GM21528 (cell line): ENCODE measurements at regions not wholly inside any gene's neighbourhood (a gene's known extent, or its start where the extent isn't known, plus 50 kb on each side); places are given as distances from the start of the nearest gene placed in this dataset.
"Not testable (repeated sequence)": the region's sequence is repeated elsewhere in the genome, so short reads cannot be mapped to it uniquely, and the experiment has no call there.

Experiments used
- ATAC-seq: cut with Tn5 transposase; IDR thresholded peaks from one replicate; pipeline ENCODE4 v1.9.1; 2021; ENCODE audit warnings: mild to moderate bottlenecking, moderate library complexity; ENCODE audit not compliant: unreplicated experiment, low FRiP score

- ATAC-seq: no peak
These were observed 99.4 kb upstream of the TRIB2 start for GRCh38 chr2:12617366-12617765.

- no peak for ATAC-seq
These were observed 98.9 kb upstream of the TRIB2 start for GRCh38 chr2:12617853-12618252.

DNA sequence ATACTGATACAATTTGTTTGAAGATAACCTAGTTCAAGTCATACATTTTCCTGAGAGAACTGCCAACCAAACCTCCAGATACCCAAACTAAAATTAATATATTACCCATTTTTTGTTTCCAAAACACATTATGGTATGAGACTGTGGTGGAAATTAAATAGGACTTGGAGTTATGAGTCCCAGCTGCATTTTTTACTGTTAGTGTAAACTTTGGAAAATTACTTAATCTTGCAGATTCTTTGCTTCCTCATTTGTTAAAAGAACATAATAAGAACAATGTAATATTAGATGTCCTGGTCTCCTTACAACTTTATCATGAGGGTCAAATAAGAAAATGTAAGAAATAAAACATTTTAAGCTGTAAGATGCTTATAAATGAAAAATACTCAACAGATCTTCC is 98.2 kb upstream of the TRIB2 start:
- ATAC-seq: no peak

GRCh38 chr2:12619975-12620374 is 96.8 kb upstream of the TRIB2 start:
- no peak for ATAC-seq

DNA sequence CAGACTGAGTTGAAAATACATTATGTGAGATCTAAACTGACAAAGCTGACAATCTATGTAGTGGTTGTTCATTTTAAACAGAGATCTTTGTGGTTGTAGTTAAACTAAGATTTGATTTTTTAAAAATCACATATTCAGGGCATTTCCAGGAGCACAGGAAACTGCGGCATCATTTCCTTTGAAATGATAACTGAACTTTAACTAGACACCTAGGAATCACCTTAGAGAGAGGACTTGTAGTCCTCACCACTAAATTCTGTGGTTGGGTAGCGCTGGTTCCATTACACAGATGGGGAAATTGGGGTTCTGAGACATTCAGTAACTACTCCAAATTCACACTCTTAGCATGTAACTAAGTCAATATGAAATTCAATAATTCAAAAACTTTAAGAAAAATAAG is 96.0 kb upstream of the TRIB2 start:
- no peak for ATAC-seq

- no peak for ATAC-seq
These were observed 93.7 kb upstream of the TRIB2 start for GRCh38 chr2:12623051-12623450.

GRCh38 chr2:12624384-12624783 is 92.4 kb upstream of the TRIB2 start:
- no peak for ATAC-seq

- ATAC-seq: no peak
These were observed 91.7 kb upstream of the TRIB2 start for GRCh38 chr2:12624905-12625598.

GRCh38 chr2:12628541-12628940 is 88.2 kb upstream of the TRIB2 start:
- not testable (repeated sequence) for ATAC-seq

- no peak for ATAC-seq
These were observed 79.7 kb upstream of the TRIB2 start for GRCh38 chr2:12636837-12637581.

DNA sequence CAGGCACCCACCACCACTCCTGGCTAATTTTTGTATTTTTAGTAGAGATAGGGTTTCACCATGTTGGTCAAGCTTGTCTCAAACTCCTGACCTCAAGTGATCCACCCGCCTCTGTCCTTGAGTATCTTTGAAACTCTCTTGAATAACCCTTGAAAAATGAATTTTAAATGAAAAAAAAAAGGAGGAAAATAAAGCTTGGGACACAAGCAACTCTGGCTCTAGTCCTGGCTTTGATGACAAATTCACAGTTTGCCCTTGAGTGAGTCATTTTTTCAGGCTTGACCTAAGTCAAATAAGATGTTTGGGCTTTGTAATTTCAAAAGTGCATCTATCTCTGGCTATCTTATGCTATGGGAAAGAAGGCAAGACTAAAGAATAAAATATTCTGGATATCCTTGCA is 79.0 kb upstream of the TRIB2 start:
- no peak for ATAC-seq

DNA sequence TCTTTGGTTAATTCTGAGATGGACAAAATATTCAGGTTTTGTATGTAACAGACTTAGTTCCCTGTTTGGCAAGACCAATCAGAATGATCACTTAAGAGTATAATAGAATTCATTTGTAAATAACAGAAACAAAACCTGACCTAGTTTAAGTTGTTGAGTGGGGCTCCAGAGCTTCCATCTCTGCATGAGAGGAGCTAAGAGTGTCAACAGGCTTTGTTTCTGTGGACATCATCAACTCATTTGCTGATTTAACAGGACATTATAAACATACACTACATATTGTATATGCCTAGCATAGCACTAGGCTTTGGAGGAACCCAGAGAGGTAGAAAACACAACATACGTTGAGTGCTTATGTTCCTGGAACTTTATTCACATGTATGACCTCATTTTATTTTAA is 75.3 kb upstream of the TRIB2 start:
- no peak for ATAC-seq

DNA sequence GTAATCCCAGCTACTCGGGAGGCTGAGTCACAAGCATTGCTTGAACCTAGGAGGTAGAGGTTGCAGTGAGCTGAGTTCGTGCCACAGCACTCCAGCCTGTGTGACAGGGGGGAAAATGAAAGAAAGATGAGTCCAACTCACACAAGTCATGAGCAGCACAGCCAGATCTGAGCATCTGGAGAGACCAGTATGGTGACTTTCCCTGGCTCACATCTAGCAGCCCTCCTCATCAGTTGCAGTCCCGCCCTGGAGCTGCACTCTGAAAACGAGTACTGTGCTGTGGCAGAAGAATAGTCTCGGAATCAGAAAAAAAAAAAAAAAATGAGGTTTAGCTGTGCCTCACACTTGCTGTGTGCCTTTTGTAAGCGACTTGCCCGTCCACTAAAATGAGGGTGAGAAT is 74.4 kb upstream of the TRIB2 start:
- no peak for ATAC-seq

DNA sequence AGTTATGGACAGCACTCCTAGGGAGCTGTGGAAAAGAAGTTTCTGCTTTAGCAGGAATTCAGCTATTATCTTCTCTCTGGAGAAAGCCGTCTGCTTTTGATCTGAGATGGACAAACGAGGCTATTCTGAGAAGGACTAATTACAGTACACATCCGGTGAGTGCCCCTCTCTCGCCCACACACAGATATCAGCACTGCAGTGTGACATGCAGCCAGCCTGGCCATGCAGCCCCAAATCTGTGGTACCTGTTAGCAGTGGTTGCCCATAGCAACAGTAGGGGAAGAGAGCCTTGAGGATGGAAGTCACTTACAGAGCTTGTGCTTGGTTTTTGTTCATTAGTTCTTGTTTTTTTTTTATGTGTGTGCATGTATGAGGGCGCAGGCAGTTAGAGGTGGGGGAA is 73.9 kb upstream of the TRIB2 start:
- ATAC-seq: no peak

- no peak for ATAC-seq
These were observed 66.9 kb upstream of the TRIB2 start for GRCh38 chr2:12649602-12650400.

GRCh38 chr2:12651641-12652040 is 65.1 kb upstream of the TRIB2 start:
- no peak for ATAC-seq

- ATAC-seq: no peak
These were observed 64.0 kb upstream of the TRIB2 start for GRCh38 chr2:12652723-12653122.

DNA sequence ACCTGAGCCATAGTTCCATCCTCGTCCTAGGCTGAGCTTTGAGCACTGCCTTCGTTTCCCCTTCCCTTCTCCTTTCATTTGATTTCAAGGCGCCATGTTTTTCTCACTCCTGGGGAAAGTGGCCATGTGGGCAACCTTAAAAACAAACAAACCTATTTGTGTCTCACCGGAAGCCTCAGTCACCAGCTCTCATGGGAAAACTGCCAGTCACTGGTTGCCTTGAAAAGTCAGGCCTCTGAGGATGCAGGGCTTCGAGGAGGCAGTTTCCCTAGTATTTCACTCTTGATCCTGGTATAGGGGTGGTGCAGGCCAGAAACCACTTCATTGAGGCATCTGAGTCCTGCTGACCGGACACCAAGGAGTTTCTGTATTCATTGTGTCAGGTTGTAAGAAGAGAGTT is 59.2 kb upstream of the TRIB2 start:
- no peak for ATAC-seq

GRCh38 chr2:12658310-12658945 is 58.3 kb upstream of the TRIB2 start:
- no peak for ATAC-seq

DNA sequence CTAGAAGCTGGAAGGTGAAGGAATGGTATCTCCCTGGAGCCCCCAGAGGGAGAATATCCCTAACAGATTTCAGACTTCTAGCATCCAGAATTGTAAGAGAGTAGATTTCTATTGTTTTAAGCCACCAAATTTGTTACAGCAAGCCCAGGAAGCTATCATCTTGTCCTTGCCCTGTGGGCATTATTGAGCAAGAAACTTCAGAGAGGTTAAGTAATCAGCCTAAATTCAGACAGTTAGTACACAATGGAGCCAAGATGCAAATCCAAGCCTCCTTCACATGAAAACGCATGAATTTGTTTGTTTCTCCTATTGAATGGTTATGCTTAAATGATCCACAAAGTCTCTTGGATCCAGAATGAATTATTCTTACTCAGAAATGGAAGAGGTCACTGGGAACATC is 55.2 kb upstream of the TRIB2 start:
- no peak for ATAC-seq
